ENCODE measurements at regions not wholly inside any gene's neighbourhood (a gene's known extent, or its start where the extent isn't known, plus 50 kb on each side); places are given as distances from the start of the nearest gene placed in this dataset.
"Not testable (repeated sequence)": the region's sequence is repeated elsewhere in the genome, so short reads cannot be mapped to it uniquely, and the experiment has no call there.

GRCh38 chr6:120274547-120274946 lies 925.0 kb upstream of the MAN1A1 start (continued):
- TF ChIP-seq CTCF (conservative IDR thresholded peaks at IDR 0.05; ENCODE audit: low read depth in 2 of 2) (peak in 1 of 2 experiments; percentile 26; a peak in 2 of 4 replicates), NANOG (IDR thresholded peaks at IDR 0.05; ENCODE audit: borderline replicate concordance) (no peak)

GRCh38 chr6:120273411-120273810 lies 923.9 kb upstream of the MAN1A1 start:
- H3K36me3 Mint-ChIP-seq (ENCODE audit: low read depth) = peaks cover 4% of the 10 kb centered on the region; the same call in 2 of the 3 replicates
- ATAC-seq (no peak), DNase-seq (ENCODE audit: low spot score) (no peak)
- no peaks in the 10 kb centered on the region for H3K27me3 Mint-ChIP-seq (ENCODE audit: insufficient read depth, low read depth, poor library complexity)
- Histone ChIP-seq H2AFZ (no peak overlapping the region), H3K27ac (ENCODE audit: low read depth) (no peak overlapping the region), H3K4me1 (ENCODE audit: insufficient read depth) (no peaks in the 10 kb centered on the region), H3K36me3 (ENCODE audit: insufficient read depth) (no peaks in the 10 kb centered on the region; the same call in 1 of the 2 replicates), H3K79me2 (replicated peaks; ENCODE audit: insufficient read depth) (no peaks in the 10 kb centered on the region), H3K9me2 (ENCODE audit: insufficient read depth) (no peaks in the 10 kb centered on the region), H3K4me3 (no peak overlapping the region), H3K27me3 (ENCODE audit: insufficient read depth) (no peaks in the 10 kb centered on the region), H3F3A (replicated peaks; ENCODE audit: low read depth) (no peaks in the 10 kb centered on the region), H4K20me1 (replicated peaks; ENCODE audit: insufficient read depth) (no peaks in the 10 kb centered on the region), H3K4me2 (no peak overlapping the region)
- no peak for TF ChIP-seq STAT1 (IDR thresholded peaks at IDR 0.05; ENCODE audit: unreplicated experiment)
- TF ChIP-seq EZH2 (IDR thresholded peaks at IDR 0.05; ENCODE audit: low read depth, unreplicated experiment) = no peak
- TF ChIP-seq JUNB (IDR thresholded peaks at IDR 0.05; ENCODE audit: unreplicated experiment) = no peak
- TF ChIP-seq REST (IDR thresholded peaks at IDR 0.05; ENCODE audit: unreplicated experiment) = no peak
- H3K4me1 Mint-ChIP-seq = no peaks in the 10 kb centered on the region
- H3K9me3 Mint-ChIP-seq = peaks cover 18% of the 10 kb centered on the region
- no peak overlapping the region for H3K27ac Mint-ChIP-seq
- no peak overlapping the region for H3K4me3 Mint-ChIP-seq

- Histone ChIP-seq H2AFZ (no peak overlapping the region), H4K20me1 (replicated peaks; ENCODE audit: insufficient read depth) (no peaks in the 10 kb centered on the region), H3K27me3 (ENCODE audit: insufficient read depth) (no peaks in the 10 kb centered on the region), H3K79me2 (replicated peaks; ENCODE audit: insufficient read depth) (no peaks in the 10 kb centered on the region), H3K36me3 (ENCODE audit: insufficient read depth) (no peaks in the 10 kb centered on the region; the same call in 1 of the 2 replicates), H3K4me3 (no peak overlapping the region), H3F3A (replicated peaks; ENCODE audit: low read depth) (no peaks in the 10 kb centered on the region), H3K27ac (ENCODE audit: low read depth) (no peak overlapping the region), H3K9me2 (ENCODE audit: insufficient read depth) (no peaks in the 10 kb centered on the region), H3K4me1 (ENCODE audit: insufficient read depth) (no peaks in the 10 kb centered on the region), H3K4me2 (no peak overlapping the region)
- Mint-ChIP-seq H3K36me3 (ENCODE audit: low read depth) (peaks cover 4% of the 10 kb centered on the region; the same call in 2 of the 3 replicates), H3K4me1 (no peaks in the 10 kb centered on the region), H3K27ac (no peak overlapping the region), H3K27me3 (ENCODE audit: insufficient read depth, low read depth, poor library complexity) (no peaks in the 10 kb centered on the region), H3K4me3 (no peak overlapping the region), H3K9me3 (peaks cover 29% of the 10 kb centered on the region)
- DNase-seq (ENCODE audit: low spot score) (no peak), ATAC-seq (no peak)
- TF ChIP-seq POLR2AphosphoS5 (IDR thresholded peaks at IDR 0.05; ENCODE audit: low read depth) = no peak
- no peak for TF ChIP-seq STAT1 (IDR thresholded peaks at IDR 0.05; ENCODE audit: unreplicated experiment)
- TF ChIP-seq EZH2 (IDR thresholded peaks at IDR 0.05; ENCODE audit: low read depth, unreplicated experiment) = no peak
- TF ChIP-seq ZNF331 (CRISPR knock-in tag; IDR thresholded peaks at IDR 0.05; ENCODE audit: low read depth) = no peak
Observed at GRCh38 chr6:120272038-120272437, 922.5 kb upstream of the MAN1A1 start.

- H4K20me1 ChIP-seq (replicated peaks; ENCODE audit: insufficient read depth); H3K4me2 ChIP-seq; H3K9me2 ChIP-seq (ENCODE audit: insufficient read depth); ATAC-seq; H3K36me3 Mint-ChIP-seq (ENCODE audit: low read depth); H3K4me1 ChIP-seq (ENCODE audit: insufficient read depth); H3K36me3 ChIP-seq (ENCODE audit: insufficient read depth); H3K27me3 Mint-ChIP-seq (ENCODE audit: insufficient read depth, low read depth, poor library complexity); DNase-seq (ENCODE audit: low spot score); H3K4me3 Mint-ChIP-seq; H3K79me2 ChIP-seq (replicated peaks; ENCODE audit: insufficient read depth); H3F3A ChIP-seq (replicated peaks; ENCODE audit: low read depth); H3K4me1 Mint-ChIP-seq; H3K27ac Mint-ChIP-seq; H3K27me3 ChIP-seq (ENCODE audit: insufficient read depth); H3K27ac ChIP-seq (ENCODE audit: low read depth); H3K4me3 ChIP-seq; H2AFZ ChIP-seq: not testable (repeated sequence)
- peaks cover 32% of the 10 kb centered on the region for H3K9me3 Mint-ChIP-seq
Observed at GRCh38 chr6:120268256-120268655, 918.7 kb upstream of the MAN1A1 start.
